SK-N-SH treated with all-trans-retinoic acid at 6 μM for 48 hours (cell line): ENCODE measurements at regions not wholly inside any gene's neighbourhood (a gene's known extent, or its start where the extent isn't known, plus 50 kb on each side); places are given as distances from the start of the nearest gene placed in this dataset.
"Not testable (repeated sequence)": the region's sequence is repeated elsewhere in the genome, so short reads cannot be mapped to it uniquely, and the experiment has no call there.

Experiments
- BACH2 ChIP-seq: fragments of 250-450 bp; sonication (Bioruptor Pico); IDR thresholded peaks from 2 replicates; pipeline ENCODE4 v1.9.0; 2021; ENCODE audit warnings: mild to moderate bottlenecking, borderline replicate concordance
- CREB5 ChIP-seq: fragments of 250-450 bp; sonication (Bioruptor Pico); IDR thresholded peaks from 2 replicates; pipeline ENCODE4 v1.5.1; 2020; ENCODE audit warnings: low read depth, mild to moderate bottlenecking, moderate library complexity
- CSRNP3 ChIP-seq: fragments of 250-450 bp; sonication (Bioruptor Pico); IDR thresholded peaks from 2 replicates; pipeline ENCODE4 v1.5.1; 2021; ENCODE audit warnings: mild to moderate bottlenecking, moderate library complexity
- TOX ChIP-seq: fragments of 250-450 bp; sonication (Bioruptor Pico); IDR thresholded peaks from 2 replicates; pipeline ENCODE4 v1.8.0; 2021; ENCODE audit warnings: mild to moderate bottlenecking, moderate library complexity, borderline replicate concordance
- TSHZ2 ChIP-seq: fragments of 250-450 bp; sonication (Bioruptor Pico); IDR thresholded peaks from 2 replicates; pipeline ENCODE4 v1.5.0; 2020; ENCODE audit warnings: mild to moderate bottlenecking, moderate library complexity
- ZFP3 ChIP-seq: fragments of 250-450 bp; sonication (Bioruptor Pico); IDR thresholded peaks from 2 replicates; pipeline ENCODE4 v1.5.0; 2020; ENCODE audit warnings: mild to moderate bottlenecking, moderate library complexity
- ZNF8 ChIP-seq: fragments of 450-650 bp; formaldehyde crosslinking; IDR thresholded peaks from 2 replicates; pipeline ENCODE4 v1.5.0; 2020; ENCODE audit warnings: mild to moderate bottlenecking, moderate library complexity
- TF ChIP-seq, protein P1 (sequence below): fragments of 250-450 bp; sonication (Bioruptor Pico); IDR thresholded peaks from 2 replicates; pipeline ENCODE4 v1.8.0; 2020; ENCODE audit warnings: mild to moderate bottlenecking, moderate library complexity, borderline replicate concordance

DNA sequence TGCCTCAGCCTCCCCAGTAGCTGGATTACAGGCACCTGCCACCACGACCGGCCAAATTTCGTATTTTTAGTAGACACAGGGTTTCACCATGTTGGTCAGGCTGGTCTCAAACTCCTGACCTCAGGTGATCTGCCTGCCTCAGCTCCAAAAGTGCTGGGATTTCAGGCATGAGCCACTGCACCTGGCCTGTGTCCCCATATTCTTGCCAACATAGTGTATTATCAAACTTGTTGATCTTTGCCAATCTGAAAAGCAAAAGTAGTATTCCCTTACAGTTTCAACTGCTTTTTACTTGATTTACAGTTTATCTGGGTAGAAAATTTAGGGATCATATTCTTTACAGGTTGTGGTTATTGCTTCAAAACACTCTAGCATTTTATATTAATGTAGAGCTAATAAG lies 524.9 kb downstream of the TTLL7 start:
- TF ChIP-seq TSHZ2, ZFP3, CSRNP3, BACH2, CREB5, TOX, ZNF8 (CRISPR knock-in tag): not testable (repeated sequence)
- TF ChIP-seq, protein P1, sequence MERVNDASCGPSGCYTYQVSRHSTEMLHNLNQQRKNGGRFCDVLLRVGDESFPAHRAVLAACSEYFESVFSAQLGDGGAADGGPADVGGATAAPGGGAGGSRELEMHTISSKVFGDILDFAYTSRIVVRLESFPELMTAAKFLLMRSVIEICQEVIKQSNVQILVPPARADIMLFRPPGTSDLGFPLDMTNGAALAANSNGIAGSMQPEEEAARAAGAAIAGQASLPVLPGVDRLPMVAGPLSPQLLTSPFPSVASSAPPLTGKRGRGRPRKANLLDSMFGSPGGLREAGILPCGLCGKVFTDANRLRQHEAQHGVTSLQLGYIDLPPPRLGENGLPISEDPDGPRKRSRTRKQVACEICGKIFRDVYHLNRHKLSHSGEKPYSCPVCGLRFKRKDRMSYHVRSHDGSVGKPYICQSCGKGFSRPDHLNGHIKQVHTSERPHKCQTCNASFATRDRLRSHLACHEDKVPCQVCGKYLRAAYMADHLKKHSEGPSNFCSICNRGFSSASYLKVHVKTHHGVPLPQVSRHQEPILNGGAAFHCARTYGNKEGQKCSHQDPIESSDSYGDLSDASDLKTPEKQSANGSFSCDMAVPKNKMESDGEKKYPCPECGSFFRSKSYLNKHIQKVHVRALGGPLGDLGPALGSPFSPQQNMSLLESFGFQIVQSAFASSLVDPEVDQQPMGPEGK (CRISPR knock-in tag), result not testable (repeated sequence)
